ENCODE measurements at regions not wholly inside any gene's neighbourhood (a gene's known extent, or its start where the extent isn't known, plus 50 kb on each side); places are given as distances from the start of the nearest gene placed in this dataset.

DNA sequence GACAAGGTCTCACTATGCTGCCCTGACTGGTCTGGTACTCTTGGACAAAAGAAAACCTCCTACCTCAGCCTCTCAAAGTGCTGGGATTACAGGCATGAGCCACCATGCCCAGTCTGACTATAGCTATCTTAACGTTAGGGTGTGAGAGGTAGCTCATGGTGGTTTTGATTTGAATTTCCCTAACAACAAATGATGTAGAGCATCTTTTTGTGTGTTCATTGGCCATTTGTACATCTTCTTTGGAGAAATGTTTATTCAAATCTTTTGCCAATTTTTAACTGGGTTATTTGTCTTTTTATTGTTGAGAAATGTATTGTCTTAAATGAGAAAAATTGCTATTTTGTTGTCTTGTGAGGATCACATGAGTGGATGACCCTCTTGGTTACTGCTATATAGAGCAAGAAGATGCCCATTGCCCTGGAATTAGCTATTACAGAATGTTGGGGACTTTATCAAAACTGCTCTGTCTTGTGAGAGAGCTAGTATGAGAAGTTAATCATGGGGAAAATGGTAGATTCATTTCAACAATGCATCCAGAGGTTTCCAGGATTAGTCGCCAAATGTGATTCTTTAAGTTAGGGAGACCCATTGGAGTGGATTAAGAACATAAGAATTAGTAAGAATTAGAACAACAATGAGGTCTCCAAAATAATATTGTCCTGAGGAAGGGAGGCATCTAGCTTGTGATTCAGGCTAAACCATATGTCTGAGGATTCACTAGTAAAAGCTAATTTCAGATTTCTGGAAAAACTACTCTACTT, 124.3 kb upstream of the MOCS2 start:
- DNase-seq (ENCODE audit: insufficient read length) (no peak), FAIRE-seq (no peak)
- no peak for TF ChIP-seq POLR2AphosphoS5 (IDR thresholded peaks at IDR 0.05; ENCODE audit: low read depth, low read length)
- TF ChIP-seq TAF1 (IDR thresholded peaks at IDR 0.05; ENCODE audit: borderline replicate concordance, low read depth, low read length): no peak
- TF ChIP-seq POLR2A (IDR thresholded peaks at IDR 0.05; ENCODE audit: low read depth, low read length): no peak

DNA sequence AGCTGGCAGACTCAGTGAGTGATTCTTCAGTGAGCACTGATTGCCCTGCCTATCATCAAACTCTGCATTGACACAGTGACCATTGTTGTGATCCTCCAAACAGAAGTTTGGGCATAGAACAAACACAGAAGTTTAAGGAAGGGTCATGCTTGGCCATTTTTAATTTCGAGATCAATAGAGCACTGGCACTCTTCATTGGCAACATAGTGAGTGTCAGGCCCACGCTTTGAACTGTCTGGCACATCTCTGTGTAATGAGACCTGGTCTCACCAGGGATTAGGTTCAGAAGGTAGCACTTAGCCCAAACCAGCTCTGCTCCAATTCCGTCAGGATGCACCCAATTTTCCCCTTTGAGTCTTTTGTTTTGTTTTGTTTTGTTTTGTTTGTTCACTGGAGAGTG, 127.1 kb upstream of the MOCS2 start:
- no peak for DNase-seq (ENCODE audit: insufficient read length)
- TF ChIP-seq POLR2AphosphoS5 (IDR thresholded peaks at IDR 0.05; ENCODE audit: low read depth, low read length): no peak
- TF ChIP-seq POLR2A (IDR thresholded peaks at IDR 0.05; ENCODE audit: low read depth, low read length): no peak
- TF ChIP-seq TAF1 (IDR thresholded peaks at IDR 0.05; ENCODE audit: borderline replicate concordance, low read depth, low read length): no peak
- FAIRE-seq: no peak

DNA sequence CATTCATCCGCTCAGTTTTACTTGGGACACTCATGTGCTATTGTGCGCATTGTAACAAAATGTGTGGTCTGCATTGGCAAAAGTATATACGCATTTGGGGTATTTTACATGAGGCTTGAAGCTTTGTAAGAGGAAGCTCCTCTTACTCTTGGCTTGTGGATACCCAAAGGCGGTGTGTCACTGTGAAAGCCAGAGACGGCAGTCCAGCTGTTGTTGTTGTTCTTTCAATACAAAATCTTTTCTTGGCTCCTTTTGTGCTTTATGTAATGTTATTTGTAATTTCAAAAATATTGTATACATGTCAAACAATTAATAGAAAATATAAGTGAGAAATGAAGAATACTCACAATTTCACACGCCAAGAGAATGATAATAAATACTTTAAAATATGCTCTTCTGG, 128.3 kb upstream of the MOCS2 start:
- FAIRE-seq (no peak), DNase-seq (ENCODE audit: insufficient read length) (no peak)
- TF ChIP-seq POLR2AphosphoS5 (IDR thresholded peaks at IDR 0.05; ENCODE audit: low read depth, low read length): no peak
- no peak for TF ChIP-seq POLR2A (IDR thresholded peaks at IDR 0.05; ENCODE audit: low read depth, low read length)
- no peak for TF ChIP-seq TAF1 (IDR thresholded peaks at IDR 0.05; ENCODE audit: borderline replicate concordance, low read depth, low read length)

DNA sequence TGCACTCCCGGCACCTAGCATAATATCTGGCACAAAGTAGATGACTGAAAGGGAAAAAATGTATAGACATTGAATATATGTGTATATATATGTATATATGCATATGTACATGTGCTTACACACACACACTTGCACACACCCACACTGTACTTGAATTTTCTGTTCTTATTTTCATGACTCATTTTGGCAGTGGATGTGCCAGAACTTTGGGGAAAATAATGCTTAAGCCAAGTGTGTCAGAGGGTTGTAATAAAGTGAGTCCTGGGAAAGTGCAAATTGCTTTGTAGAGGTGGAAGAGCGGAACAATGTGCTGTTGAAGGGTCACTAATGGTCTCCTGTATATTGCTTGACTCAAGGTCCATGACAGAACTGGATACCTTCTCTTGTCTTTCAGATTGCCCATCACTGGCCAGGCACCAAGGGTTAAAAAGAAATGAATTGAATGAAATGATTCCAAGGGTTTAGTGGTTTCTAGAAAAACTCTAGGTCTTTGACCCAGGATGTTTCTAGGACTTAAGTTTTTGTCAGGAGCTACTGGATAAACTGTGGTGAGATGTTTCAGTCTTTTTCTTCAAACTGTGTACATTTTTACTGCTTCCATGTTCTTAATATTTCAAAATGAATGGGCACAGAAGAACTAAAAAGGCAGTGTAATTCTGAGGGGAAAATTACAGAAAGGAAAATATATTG, 129.9 kb upstream of the MOCS2 start:
- no peak for FAIRE-seq
- no peak for DNase-seq (ENCODE audit: insufficient read length)
- TF ChIP-seq TAF1 (IDR thresholded peaks at IDR 0.05; ENCODE audit: borderline replicate concordance, low read depth, low read length) (no peak), POLR2A (IDR thresholded peaks at IDR 0.05; ENCODE audit: low read depth, low read length) (no peak), POLR2AphosphoS5 (IDR thresholded peaks at IDR 0.05; ENCODE audit: low read depth, low read length) (no peak)

DNA sequence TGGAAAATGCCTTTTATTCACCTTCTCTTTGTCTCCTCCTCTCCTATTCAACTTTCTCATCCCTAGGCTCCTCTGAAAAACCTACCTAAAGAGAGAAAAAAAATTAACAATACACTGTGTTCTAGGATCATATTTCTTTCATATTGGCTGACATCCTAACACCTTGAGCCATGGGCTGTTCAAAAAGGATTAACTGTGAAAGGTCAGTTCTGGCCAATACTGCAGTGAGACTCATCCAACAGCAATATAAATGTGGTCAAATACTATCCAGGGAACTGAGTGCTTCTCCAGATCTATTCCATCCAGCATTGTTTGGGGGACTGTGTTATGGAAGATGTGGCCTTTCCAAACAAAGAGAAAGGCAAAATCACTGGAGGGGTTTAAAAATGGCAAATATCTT, 131.1 kb upstream of the MOCS2 start:
- no peak for TF ChIP-seq TAF1 (IDR thresholded peaks at IDR 0.05; ENCODE audit: borderline replicate concordance, low read depth, low read length)
- TF ChIP-seq POLR2AphosphoS5 (IDR thresholded peaks at IDR 0.05; ENCODE audit: low read depth, low read length): no peak
- no peak for TF ChIP-seq POLR2A (IDR thresholded peaks at IDR 0.05; ENCODE audit: low read depth, low read length)
- FAIRE-seq (peak; percentile 54), DNase-seq (ENCODE audit: insufficient read length) (no peak)

DNA sequence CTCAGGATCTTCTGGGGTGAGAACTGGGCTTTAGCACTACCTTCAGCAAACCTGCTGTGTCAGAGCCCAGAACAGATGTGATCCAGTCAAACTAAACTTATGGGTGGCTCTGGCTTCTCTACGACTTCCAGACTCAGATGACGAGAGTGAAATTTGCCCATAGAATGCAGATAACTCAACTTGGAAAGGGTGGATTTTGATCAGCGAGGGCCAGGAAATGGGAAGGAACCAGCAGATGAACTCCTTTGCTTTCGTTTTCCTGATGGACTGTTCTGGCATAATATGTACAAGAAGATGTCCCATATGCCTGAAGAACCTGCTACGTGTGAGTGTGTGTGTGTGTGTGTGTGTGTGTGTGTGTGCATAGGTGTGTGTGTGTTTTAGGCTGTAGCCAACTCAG, 132.0 kb upstream of the MOCS2 start:
- no peak for FAIRE-seq
- TF ChIP-seq POLR2A (IDR thresholded peaks at IDR 0.05; ENCODE audit: low read depth, low read length) (no peak), POLR2AphosphoS5 (IDR thresholded peaks at IDR 0.05; ENCODE audit: low read depth, low read length) (no peak), TAF1 (IDR thresholded peaks at IDR 0.05; ENCODE audit: borderline replicate concordance, low read depth, low read length) (no peak)
- DNase-seq (ENCODE audit: insufficient read length): no peak

DNA sequence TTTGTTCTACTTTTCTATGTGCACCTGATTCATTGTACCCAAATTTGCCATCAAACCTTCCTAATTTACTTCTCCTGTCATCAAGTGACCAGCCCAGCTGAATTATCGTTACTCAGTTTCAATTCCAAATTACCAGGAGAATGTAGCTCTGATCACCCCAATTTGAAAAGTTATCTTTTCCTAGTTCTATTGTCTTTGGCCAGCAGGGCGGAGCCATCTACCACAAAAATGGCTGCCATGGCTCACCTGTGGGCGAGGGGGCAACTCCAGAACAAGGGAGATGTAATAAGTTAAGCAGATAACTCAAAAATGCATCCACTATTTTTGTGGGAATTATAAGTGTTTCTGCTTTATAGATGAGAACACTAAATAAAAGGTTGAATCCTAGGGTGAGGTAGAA, 133.8 kb upstream of the MOCS2 start:
- no peak for DNase-seq (ENCODE audit: insufficient read length)
- no peak for FAIRE-seq
- TF ChIP-seq POLR2AphosphoS5 (IDR thresholded peaks at IDR 0.05; ENCODE audit: low read depth, low read length): no peak
- no peak for TF ChIP-seq POLR2A (IDR thresholded peaks at IDR 0.05; ENCODE audit: low read depth, low read length)
- TF ChIP-seq TAF1 (IDR thresholded peaks at IDR 0.05; ENCODE audit: borderline replicate concordance, low read depth, low read length): no peak

DNA sequence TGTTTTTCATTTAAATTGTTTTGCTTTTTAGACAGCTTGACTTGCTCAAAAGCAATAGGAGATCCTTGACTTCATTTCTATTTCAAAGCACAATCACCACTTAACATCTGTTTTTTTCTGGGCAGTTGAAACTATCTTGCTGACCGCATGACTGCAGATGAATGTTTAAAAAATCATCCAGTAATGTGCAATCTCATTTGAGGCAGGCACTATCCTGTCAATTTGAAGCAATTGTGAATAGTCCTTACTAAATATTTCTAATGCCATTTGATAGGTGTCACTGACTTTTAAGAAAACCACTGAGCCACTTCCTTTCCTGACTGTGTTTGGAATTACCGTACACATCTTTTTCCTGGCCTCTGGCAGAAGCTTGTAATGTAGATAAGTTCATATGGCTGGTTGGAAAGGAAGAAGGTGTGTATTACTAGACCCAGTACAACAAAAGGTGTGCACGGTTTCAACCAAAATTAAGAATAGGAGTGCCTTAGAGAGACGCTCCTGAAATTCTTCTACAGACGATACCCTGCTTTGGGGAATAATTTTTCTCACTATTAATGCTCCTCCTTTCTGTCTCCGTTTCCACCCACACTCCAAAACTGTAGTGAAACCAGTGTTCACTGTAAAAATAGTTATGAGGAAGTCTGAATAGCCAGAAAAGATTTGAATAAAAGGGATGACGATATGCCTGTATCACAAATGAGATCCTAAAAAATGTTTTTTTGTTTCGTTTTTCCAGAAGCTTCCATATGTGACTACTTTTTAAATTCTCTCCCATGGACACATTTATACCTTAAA, 136.7 kb upstream of the MOCS2 start:
- no peak for TF ChIP-seq POLR2AphosphoS5 (IDR thresholded peaks at IDR 0.05; ENCODE audit: low read depth, low read length)
- no peak for TF ChIP-seq TAF1 (IDR thresholded peaks at IDR 0.05; ENCODE audit: borderline replicate concordance, low read depth, low read length)
- TF ChIP-seq POLR2A (IDR thresholded peaks at IDR 0.05; ENCODE audit: low read depth, low read length): no peak
- DNase-seq (ENCODE audit: insufficient read length) (no peak), FAIRE-seq (no peak)

DNA sequence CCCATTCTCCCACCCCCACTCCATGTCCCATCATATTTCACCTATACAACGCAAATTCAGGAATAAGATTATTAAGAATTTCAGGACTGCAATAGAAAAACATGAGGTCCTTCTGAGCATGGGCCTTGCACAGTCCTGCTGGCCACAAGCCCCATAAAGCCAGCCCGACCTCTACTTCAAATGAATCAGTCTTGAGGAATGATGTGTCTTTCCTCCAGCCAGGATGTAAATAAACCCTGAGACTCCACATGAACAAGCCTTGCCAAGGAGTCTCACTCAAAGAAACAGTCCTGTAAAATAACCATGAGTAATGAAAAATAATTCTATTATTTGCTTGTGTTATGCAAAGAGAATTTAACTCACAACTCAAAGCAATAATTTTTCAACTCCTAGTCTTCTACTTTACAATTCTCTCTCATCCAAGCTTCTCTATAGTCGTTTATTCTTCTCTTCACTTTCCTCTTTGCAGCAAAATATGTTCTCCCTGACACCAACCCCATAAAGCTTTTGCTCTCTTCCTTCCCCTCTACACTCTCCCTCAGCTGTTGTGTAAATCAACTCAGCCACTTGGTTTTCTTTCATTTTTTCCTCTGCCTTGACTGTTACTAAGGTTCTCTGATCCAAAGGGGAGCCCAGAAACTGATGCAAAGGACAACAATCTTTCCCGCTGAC, 140.1 kb upstream of the MOCS2 start:
- TF ChIP-seq POLR2AphosphoS5 (IDR thresholded peaks at IDR 0.05; ENCODE audit: low read depth, low read length) (no peak), TAF1 (IDR thresholded peaks at IDR 0.05; ENCODE audit: borderline replicate concordance, low read depth, low read length) (no peak), POLR2A (IDR thresholded peaks at IDR 0.05; ENCODE audit: low read depth, low read length) (no peak)
- no peak for FAIRE-seq
- no peak for DNase-seq (ENCODE audit: insufficient read length)

DNA sequence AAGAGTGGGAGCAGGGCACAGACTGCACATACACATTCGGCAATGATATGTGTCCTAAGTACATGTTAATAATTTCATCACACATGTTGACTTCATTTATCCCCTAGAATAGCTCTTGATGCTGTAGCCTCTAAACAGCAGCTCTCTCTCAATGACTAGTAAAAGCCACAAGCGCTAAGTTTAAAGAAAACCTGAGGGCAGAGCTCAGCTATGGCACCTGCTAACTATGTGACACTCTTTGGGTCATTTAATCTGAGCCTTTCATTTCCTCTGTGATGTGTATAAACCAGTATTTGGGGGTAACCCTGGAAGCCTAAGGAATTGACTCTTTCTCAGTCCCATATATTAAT, 140.6 kb upstream of the MOCS2 start:
- FAIRE-seq: no peak
- TF ChIP-seq POLR2A (IDR thresholded peaks at IDR 0.05; ENCODE audit: low read depth, low read length) (no peak), TAF1 (IDR thresholded peaks at IDR 0.05; ENCODE audit: borderline replicate concordance, low read depth, low read length) (no peak), POLR2AphosphoS5 (IDR thresholded peaks at IDR 0.05; ENCODE audit: low read depth, low read length) (no peak)
- DNase-seq (ENCODE audit: insufficient read length): no peak

DNA sequence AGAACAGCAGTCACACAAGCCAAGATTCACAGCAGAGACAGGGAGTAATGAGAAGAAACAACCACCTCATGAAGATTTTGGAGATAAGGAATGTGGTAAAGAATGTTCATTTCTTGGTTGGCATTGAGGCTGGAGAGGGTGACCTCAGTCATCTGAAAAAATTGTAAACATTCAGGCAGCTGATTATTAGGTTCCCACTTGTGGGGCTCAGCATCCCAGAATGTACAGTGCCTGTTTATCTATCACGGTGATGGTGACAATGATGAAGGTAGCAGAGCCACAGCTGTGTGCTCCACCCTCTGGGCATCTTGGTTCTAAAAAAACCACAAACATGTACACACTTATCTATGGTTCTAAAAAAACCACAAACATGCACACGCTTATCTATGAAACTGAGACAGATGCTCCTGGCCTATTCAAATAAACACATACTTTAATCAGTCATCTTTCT, 143.9 kb upstream of the MOCS2 start:
- DNase-seq (ENCODE audit: insufficient read length) (no peak), FAIRE-seq (no peak)
- TF ChIP-seq TAF1 (IDR thresholded peaks at IDR 0.05; ENCODE audit: borderline replicate concordance, low read depth, low read length): no peak
- no peak for TF ChIP-seq POLR2A (IDR thresholded peaks at IDR 0.05; ENCODE audit: low read depth, low read length)
- TF ChIP-seq POLR2AphosphoS5 (IDR thresholded peaks at IDR 0.05; ENCODE audit: low read depth, low read length): no peak
